ENCODE measurements at regions not wholly inside any gene's neighbourhood (a gene's known extent, or its start where the extent isn't known, plus 50 kb on each side); places are given as distances from the start of the nearest gene placed in this dataset.
"Not testable (repeated sequence)": the region's sequence is repeated elsewhere in the genome, so short reads cannot be mapped to it uniquely, and the experiment has no call there.

- TF ChIP-seq, protein P1, sequence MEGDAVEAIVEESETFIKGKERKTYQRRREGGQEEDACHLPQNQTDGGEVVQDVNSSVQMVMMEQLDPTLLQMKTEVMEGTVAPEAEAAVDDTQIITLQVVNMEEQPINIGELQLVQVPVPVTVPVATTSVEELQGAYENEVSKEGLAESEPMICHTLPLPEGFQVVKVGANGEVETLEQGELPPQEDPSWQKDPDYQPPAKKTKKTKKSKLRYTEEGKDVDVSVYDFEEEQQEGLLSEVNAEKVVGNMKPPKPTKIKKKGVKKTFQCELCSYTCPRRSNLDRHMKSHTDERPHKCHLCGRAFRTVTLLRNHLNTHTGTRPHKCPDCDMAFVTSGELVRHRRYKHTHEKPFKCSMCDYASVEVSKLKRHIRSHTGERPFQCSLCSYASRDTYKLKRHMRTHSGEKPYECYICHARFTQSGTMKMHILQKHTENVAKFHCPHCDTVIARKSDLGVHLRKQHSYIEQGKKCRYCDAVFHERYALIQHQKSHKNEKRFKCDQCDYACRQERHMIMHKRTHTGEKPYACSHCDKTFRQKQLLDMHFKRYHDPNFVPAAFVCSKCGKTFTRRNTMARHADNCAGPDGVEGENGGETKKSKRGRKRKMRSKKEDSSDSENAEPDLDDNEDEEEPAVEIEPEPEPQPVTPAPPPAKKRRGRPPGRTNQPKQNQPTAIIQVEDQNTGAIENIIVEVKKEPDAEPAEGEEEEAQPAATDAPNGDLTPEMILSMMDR (conservative IDR thresholded peaks at IDR 0.05; ENCODE audit: low read depth, low read length) = not testable (repeated sequence)
- TF ChIP-seq EZH2 (IDR thresholded peaks at IDR 0.05; ENCODE audit: low read length, unreplicated experiment) = not testable (repeated sequence)
Observed at GRCh38 chr16:16614484-16614883, 235.5 kb downstream of the NPIPA7 start.
